ENCODE measurements at regions not wholly inside any gene's neighbourhood (a gene's known extent, or its start where the extent isn't known, plus 50 kb on each side); places are given as distances from the start of the nearest gene placed in this dataset.

GRCh38 chr11:134569195-134569594, 157.2 kb upstream of the B3GAT1 start:
- H3K27me3 ChIP-seq, result peaks cover 2% of the 10 kb centered on the region; the same call in 1 of the 2 replicates
- H3K36me3 ChIP-seq, result no peaks in the 10 kb centered on the region
- DNase-seq, result no peak
- H3K4me3 ChIP-seq, result no peak overlapping the region
- H3K9me3 ChIP-seq, result no peaks in the 10 kb centered on the region

- Histone ChIP-seq H3K27me3 (peaks cover 2% of the 10 kb centered on the region; the same call in 1 of the 2 replicates), H3K9me3 (no peaks in the 10 kb centered on the region), H3K36me3 (no peaks in the 10 kb centered on the region), H3K4me3 (no peak overlapping the region)
- DNase-seq, result no peak
Measured at GRCh38 chr11:134566311-134566710, 154.3 kb upstream of the B3GAT1 start.

GRCh38 chr11:134565343-134565891, 153.4 kb upstream of the B3GAT1 start:
- no peak for DNase-seq

GRCh38 chr11:134564472-134565200, 152.6 kb upstream of the B3GAT1 start:
- Histone ChIP-seq H3K9me3 (no peaks in the 10 kb centered on the region), H3K27me3 (peaks cover under 1% of the 10 kb centered on the region; the same call in 1 of the 2 replicates), H3K4me3 (no peak overlapping the region), H3K36me3 (no peaks in the 10 kb centered on the region)
- DNase-seq, result no peak

More at GRCh38 chr11:134565343-134565891, 153.4 kb upstream of the B3GAT1 start:
- peaks cover 2% of the 10 kb centered on the region; the same call in 1 of the 2 replicates for H3K27me3 ChIP-seq
- no peaks in the 10 kb centered on the region for H3K36me3 ChIP-seq
- H3K4me3 ChIP-seq, result no peak overlapping the region
- no peaks in the 10 kb centered on the region for H3K9me3 ChIP-seq

- H3K36me3 ChIP-seq, result no peaks in the 10 kb centered on the region
- no peaks in the 10 kb centered on the region for H3K27me3 ChIP-seq
- H3K9me3 ChIP-seq, result no peaks in the 10 kb centered on the region
- H3K4me3 ChIP-seq, result no peak overlapping the region
- DNase-seq, result no peak
Measured at GRCh38 chr11:134562941-134563471, 151.0 kb upstream of the B3GAT1 start.

GRCh38 chr11:134562196-134562595, 150.2 kb upstream of the B3GAT1 start:
- Histone ChIP-seq H3K27me3 (no peaks in the 10 kb centered on the region), H3K9me3 (no peaks in the 10 kb centered on the region), H3K36me3 (no peaks in the 10 kb centered on the region), H3K4me3 (no peak overlapping the region)
- no peak for DNase-seq

- Histone ChIP-seq H3K4me3 (no peak overlapping the region), H3K36me3 (no peaks in the 10 kb centered on the region), H3K27me3 (no peaks in the 10 kb centered on the region), H3K9me3 (no peaks in the 10 kb centered on the region)
- DNase-seq, result no peak
Measured at GRCh38 chr11:134561331-134561720, 149.3 kb upstream of the B3GAT1 start.

- no peak for DNase-seq
- no peaks in the 10 kb centered on the region for H3K27me3 ChIP-seq
- H3K9me3 ChIP-seq, result no peaks in the 10 kb centered on the region
- no peak overlapping the region for H3K4me3 ChIP-seq
- H3K36me3 ChIP-seq, result no peaks in the 10 kb centered on the region
Measured at GRCh38 chr11:134560566-134561330, 148.7 kb upstream of the B3GAT1 start.

- no peak overlapping the region for H3K4me3 ChIP-seq
- no peaks in the 10 kb centered on the region for H3K27me3 ChIP-seq
- H3K36me3 ChIP-seq, result no peaks in the 10 kb centered on the region
- no peaks in the 10 kb centered on the region for H3K9me3 ChIP-seq
- no peak for DNase-seq
Measured at GRCh38 chr11:134560066-134560465, 148.0 kb upstream of the B3GAT1 start.

- no peaks in the 10 kb centered on the region for H3K36me3 ChIP-seq
- no peak for DNase-seq
- no peak overlapping the region for H3K4me3 ChIP-seq
- no peaks in the 10 kb centered on the region for H3K9me3 ChIP-seq
- H3K27me3 ChIP-seq, result no peaks in the 10 kb centered on the region
Measured at GRCh38 chr11:134559602-134559962, 147.5 kb upstream of the B3GAT1 start.

- Histone ChIP-seq H3K4me3 (no peak overlapping the region), H3K27me3 (no peaks in the 10 kb centered on the region), H3K36me3 (no peaks in the 10 kb centered on the region), H3K9me3 (no peaks in the 10 kb centered on the region)
- DNase-seq, result no peak
Measured at GRCh38 chr11:134558916-134559601, 147.0 kb upstream of the B3GAT1 start.

GRCh38 chr11:134558258-134558835, 146.3 kb upstream of the B3GAT1 start:
- Histone ChIP-seq H3K9me3 (no peaks in the 10 kb centered on the region), H3K36me3 (no peaks in the 10 kb centered on the region), H3K27me3 (no peaks in the 10 kb centered on the region), H3K4me3 (no peak overlapping the region)
- DNase-seq, result no peak

GRCh38 chr11:134557571-134558257, 145.7 kb upstream of the B3GAT1 start:
- no peak for DNase-seq
- no peak overlapping the region for H3K4me3 ChIP-seq
- no peaks in the 10 kb centered on the region for H3K9me3 ChIP-seq
- H3K36me3 ChIP-seq, result no peaks in the 10 kb centered on the region
- no peaks in the 10 kb centered on the region for H3K27me3 ChIP-seq

- no peak overlapping the region for H3K4me3 ChIP-seq
- H3K9me3 ChIP-seq, result no peaks in the 10 kb centered on the region; the same call in 1 of the 2 replicates
- DNase-seq, result no peak
- no peaks in the 10 kb centered on the region for H3K36me3 ChIP-seq
- H3K27me3 ChIP-seq, result no peaks in the 10 kb centered on the region
Measured at GRCh38 chr11:134556186-134556585, 144.1 kb upstream of the B3GAT1 start.

- Histone ChIP-seq H3K36me3 (no peaks in the 10 kb centered on the region), H3K9me3 (no peaks in the 10 kb centered on the region; the same call in 1 of the 2 replicates), H3K27me3 (no peaks in the 10 kb centered on the region), H3K4me3 (no peak overlapping the region)
- DNase-seq, result no peak
Measured at GRCh38 chr11:134555510-134555909, 143.5 kb upstream of the B3GAT1 start.

- no peak for DNase-seq
- no peaks in the 10 kb centered on the region for H3K27me3 ChIP-seq
- no peak overlapping the region for H3K4me3 ChIP-seq
- H3K36me3 ChIP-seq, result no peaks in the 10 kb centered on the region
- no peaks in the 10 kb centered on the region; the same call in 1 of the 2 replicates for H3K9me3 ChIP-seq
Measured at GRCh38 chr11:134554861-134555260, 142.8 kb upstream of the B3GAT1 start.
